Pancreas (tissue), 10 donors: ENCODE measurements at regions not wholly inside any gene's neighbourhood (a gene's known extent, or its start where the extent isn't known, plus 50 kb on each side); places are given as distances from the start of the nearest gene placed in this dataset.

Experiments
- ATAC-seq, 4 donors: fragments of 200-7000 bp; cut with Tn5 transposase; one replicate each; pipeline versions ENCODE4 v1.8.0 to v1.9.1; 2020; ENCODE audit warnings: mild to moderate bottlenecking in 4 of 4, moderate library complexity in 4 of 4
- DNase-seq, 6 donors: peaks; one replicate each; pipeline ENCODE4 v3.0.0-alpha.2; 2020
- FAIRE-seq: peaks from 2 replicates; lab custom pipeline; 2012; peaks lifted over from hg19 to GRCh38; lab: Jason Lieb, UNC
- H3K27ac ChIP-seq, 4 donors: fragments of 200-600 bp; sonication (generic); 1 replicate in 3 of 4; 2 replicates in 1 of 4; pipeline versions ENCODE4 v1.5.0 to v1.8.0; 2020
- H3K27me3 ChIP-seq, 4 donors: fragments of 200-600 bp; one replicate each; pipeline ENCODE4 v1.8.0; 2021
- H3K36me3 ChIP-seq, 3 donors: fragments of 200-600 bp; sonication (generic) in 1 of 3; one replicate each; pipeline versions ENCODE4 v1.5.0 to v1.8.0; 2020 to 2021
- H3K4me1 ChIP-seq, 3 donors: fragments of 200-600 bp; one replicate each; pipeline ENCODE4 v1.8.0; 2021
- H3K4me3 ChIP-seq, 4 donors: fragments of 200-600 bp; sonication (generic) in 2 of 4; one replicate each; pipeline versions ENCODE4 v1.5.0 to v1.8.0; 2020 to 2021
- H3K9me3 ChIP-seq, 4 donors: fragments of 200-600 bp; one replicate each; pipeline ENCODE4 v1.8.0; 2021
- WGBS, 2 donors: extraction: QIAGEN DNeasy Blood & Tissue Kit; methylation state at CpG; one replicate each; pipeline ENCODE4 v1.1.7; 2013; 5-methylcytosine and 5-hydroxymethylcytosine counted together
- intact Hi-C, 3 donors: fragments of 100-400 bp; cut with DNase I; formaldehyde crosslinking; loops; one replicate each; pipeline versions ENCODE4 v1.11.1 to v1.14.2; 2022
- TF ChIP-seq, protein P1 (sequence below), 4 donors: fragments of 200-600 bp; sonication (generic) in 3 of 4; IDR thresholded peaks; one replicate each; pipeline versions ENCODE4 v1.5.0 to v1.8.0; 2021; ENCODE audit warnings: antibody characterized with exemption in 4 of 4
- donor health status: healthy with polysubstance abuse.
- donor health status: DM: no; HTN: no; CAD: no; lungs with moderate emphysema.
- donor health status: DM: no; HTN: no; CAD: no.
- donor health status: control.
- donor health status: control.
- donor health status: Bipolar disorder and iron deficiency.
- donor health status: DM: yes; HTN: yes; CAD: no.
- donor health status: DM: no; HTN: no; CAD: no.
- donor health status: DM: no; HTN: no; CAD: no.
- donor health status: DM: yes; HTN: yes; CAD: no.

DNA sequence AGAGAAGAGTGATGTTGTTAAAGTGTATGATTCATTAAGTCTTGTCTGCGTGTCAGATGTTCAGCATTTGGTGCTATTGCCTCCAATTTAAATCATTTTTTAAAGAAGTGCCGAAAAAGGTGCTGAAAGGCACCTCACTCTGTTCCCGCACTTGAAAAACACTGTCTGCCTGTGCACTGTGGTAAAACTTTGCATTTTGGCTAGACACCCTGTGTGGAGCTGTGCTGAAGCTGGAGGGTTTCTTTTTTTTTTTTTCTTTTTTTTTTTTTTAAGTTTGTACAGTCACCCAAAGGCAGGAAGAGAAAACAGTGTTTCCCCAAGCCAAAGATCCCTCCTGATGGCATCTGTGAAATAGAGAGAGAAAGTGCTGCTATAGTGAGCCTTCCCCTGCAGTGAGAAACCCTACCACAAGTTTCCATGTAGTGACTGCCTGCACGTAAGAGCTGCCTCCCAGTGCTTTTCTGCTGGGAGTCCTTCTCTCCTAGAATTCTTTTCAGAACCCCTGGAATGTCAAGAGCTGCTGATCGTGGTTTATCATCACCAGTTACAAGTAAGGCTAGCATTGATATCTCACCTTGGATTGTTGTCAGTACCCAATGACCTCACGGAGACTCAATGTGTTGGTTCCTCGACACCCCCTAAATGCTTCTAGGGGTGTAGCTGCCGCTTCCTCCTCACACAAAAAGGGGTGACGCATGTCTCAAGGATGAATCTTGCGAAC lies 116.0 kb upstream of the SOX9 start:
- Histone ChIP-seq H3K27ac (no peak overlapping the region), H3K4me3 (no peak overlapping the region), H3K36me3 (no peaks in the 10 kb centered on the region), H3K9me3 (no peaks in the 10 kb centered on the region), H3K27me3 (no peaks in the 10 kb centered on the region), H3K4me1 (no peaks in the 10 kb centered on the region)
- TF ChIP-seq, protein P1, sequence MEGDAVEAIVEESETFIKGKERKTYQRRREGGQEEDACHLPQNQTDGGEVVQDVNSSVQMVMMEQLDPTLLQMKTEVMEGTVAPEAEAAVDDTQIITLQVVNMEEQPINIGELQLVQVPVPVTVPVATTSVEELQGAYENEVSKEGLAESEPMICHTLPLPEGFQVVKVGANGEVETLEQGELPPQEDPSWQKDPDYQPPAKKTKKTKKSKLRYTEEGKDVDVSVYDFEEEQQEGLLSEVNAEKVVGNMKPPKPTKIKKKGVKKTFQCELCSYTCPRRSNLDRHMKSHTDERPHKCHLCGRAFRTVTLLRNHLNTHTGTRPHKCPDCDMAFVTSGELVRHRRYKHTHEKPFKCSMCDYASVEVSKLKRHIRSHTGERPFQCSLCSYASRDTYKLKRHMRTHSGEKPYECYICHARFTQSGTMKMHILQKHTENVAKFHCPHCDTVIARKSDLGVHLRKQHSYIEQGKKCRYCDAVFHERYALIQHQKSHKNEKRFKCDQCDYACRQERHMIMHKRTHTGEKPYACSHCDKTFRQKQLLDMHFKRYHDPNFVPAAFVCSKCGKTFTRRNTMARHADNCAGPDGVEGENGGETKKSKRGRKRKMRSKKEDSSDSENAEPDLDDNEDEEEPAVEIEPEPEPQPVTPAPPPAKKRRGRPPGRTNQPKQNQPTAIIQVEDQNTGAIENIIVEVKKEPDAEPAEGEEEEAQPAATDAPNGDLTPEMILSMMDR (IDR thresholded peaks at IDR 0.05) = no peak
- intact Hi-C loops = no loop called here
- FAIRE-seq (no peak), DNase-seq (no peak), ATAC-seq (no peak)
- WGBS, 2 donors = 85 to 89% methylated on average over 10 of the region's 10 CpGs

GRCh38 chr17:72005332-72006163 lies 115.3 kb upstream of the SOX9 start:
- FAIRE-seq (no peak), DNase-seq (no peak), ATAC-seq (no peak)
- no peak overlapping the region for H3K4me3 ChIP-seq
- TF ChIP-seq, protein P1 (IDR thresholded peaks at IDR 0.05) = no peak
- WGBS, 2 donors = 74 to 91% methylated on average over 6 of the region's 6 CpGs
- H3K27me3 ChIP-seq = no peaks in the 10 kb centered on the region
- intact Hi-C loops = no loop called here
- no peaks in the 10 kb centered on the region for H3K9me3 ChIP-seq
- no peaks in the 10 kb centered on the region for H3K4me1 ChIP-seq
- H3K27ac ChIP-seq = no peak overlapping the region
- H3K36me3 ChIP-seq = no peaks in the 10 kb centered on the region

- no peaks in the 10 kb centered on the region for H3K4me1 ChIP-seq
- DNase-seq (no peak), ATAC-seq (no peak), FAIRE-seq (no peak)
- H3K4me3 ChIP-seq = no peak overlapping the region
- intact Hi-C loops = no loop called here
- TF ChIP-seq, protein P1 (IDR thresholded peaks at IDR 0.05) = no peak
- H3K27ac ChIP-seq = no peak overlapping the region
- H3K36me3 ChIP-seq = no peaks in the 10 kb centered on the region
- 69 to 75% methylated on average over 5 of the region's 5 CpGs for WGBS, 2 donors
- no peaks in the 10 kb centered on the region for H3K27me3 ChIP-seq
- no peaks in the 10 kb centered on the region for H3K9me3 ChIP-seq
These were observed 112.5 kb upstream of the SOX9 start for GRCh38 chr17:72008236-72008876.

- WGBS, 2 donors = 89 to 97% methylated on average over 1 of the region's 1 CpG
- intact Hi-C loops = no loop called here
- no peak for ATAC-seq
- no peak overlapping the region for H3K4me3 ChIP-seq
- H3K27ac ChIP-seq = no peak overlapping the region
- H3K36me3 ChIP-seq = no peaks in the 10 kb centered on the region
- FAIRE-seq = no peak
- H3K4me1 ChIP-seq = no peaks in the 10 kb centered on the region
- TF ChIP-seq, protein P1 (IDR thresholded peaks at IDR 0.05) = no peak
- no peaks in the 10 kb centered on the region for H3K9me3 ChIP-seq
- DNase-seq = no peak
- H3K27me3 ChIP-seq = no peaks in the 10 kb centered on the region
These were observed 109.3 kb upstream of the SOX9 start for GRCh38 chr17:72011561-72011960.
